ENCODE measurements at regions not wholly inside any gene's neighbourhood (a gene's known extent, or its start where the extent isn't known, plus 50 kb on each side); places are given as distances from the start of the nearest gene placed in this dataset.

GRCh38 chr19:28718909-28719308, 494.0 kb downstream of the UQCRFS1 start:
- intact Hi-C loops (cut with DNase I) = loop anchor here in 1 of 10 donors (10.0 kb wide), 1 partner anchor 754 kb away; no protein-coding TSS in a partner anchor
- ATAC-seq = no peak

GRCh38 chr19:28715157-28715556, 497.8 kb downstream of the UQCRFS1 start:
- H3K9me3 ChIP-seq = peaks cover 0 to 3% (median 0%) of the 10 kb centered on the region in 12 donors
- H3K27me3 ChIP-seq = peaks cover 0 to 10% (median 0%) of the 10 kb centered on the region in 9 donors
- H3K27ac ChIP-seq = no peak overlapping the region
- WGBS, 4 donors = 82 to 88% (median 84%) methylated on average over 2 to 3 of the region's 3 CpGs
- intact Hi-C loops (cut with DNase I) = loop anchor here in 1 of 10 donors (10.0 kb wide), 1 partner anchor 750 kb away; no protein-coding TSS in a partner anchor
- H3K36me3 ChIP-seq = no peaks in the 10 kb centered on the region
- TF ChIP-seq CTCF (IDR thresholded peaks at IDR 0.05) (no peak), POLR2A (IDR thresholded peaks at IDR 0.05) (no peak)
- ATAC-seq (no peak), DNase-seq (no peak)
- H3K4me1 ChIP-seq = no peaks in the 10 kb centered on the region
- no peak overlapping the region for H3K4me3 ChIP-seq

More at GRCh38 chr19:28718909-28719308, 494.0 kb downstream of the UQCRFS1 start:
- DNase-seq = no peak
- Histone ChIP-seq H3K4me1 (no peaks in the 10 kb centered on the region), H3K27ac (no peak overlapping the region), H3K27me3 (peaks cover 0 to 5% (median 0%) of the 10 kb centered on the region in 9 donors), H3K36me3 (no peaks in the 10 kb centered on the region), H3K9me3 (peaks cover 0 to 3% (median 0%) of the 10 kb centered on the region in 12 donors), H3K4me3 (no peak overlapping the region)
- 84 to 86% (median 85%) methylated on average over 3 of the region's 3 CpGs for WGBS, 4 donors
- TF ChIP-seq CTCF (IDR thresholded peaks at IDR 0.05) = no peak
- no peak for TF ChIP-seq POLR2A (IDR thresholded peaks at IDR 0.05)

- H3K9me3 ChIP-seq = no peaks in the 10 kb centered on the region
- no peaks in the 10 kb centered on the region for H3K4me1 ChIP-seq
- H3K36me3 ChIP-seq = no peaks in the 10 kb centered on the region
- H3K27ac ChIP-seq = no peak overlapping the region
- 69 to 85% (median 82%) methylated on average over 3 of the region's 3 CpGs for WGBS, 4 donors
- no peak for DNase-seq
- TF ChIP-seq POLR2A (IDR thresholded peaks at IDR 0.05) = no peak
- no peak overlapping the region for H3K4me3 ChIP-seq
- peaks cover 0 to 10% (median 0%) of the 10 kb centered on the region in 9 donors for H3K27me3 ChIP-seq
- intact Hi-C loops (cut with DNase I) = loop anchor here in 6 of 10 donors (2.0 to 10.0 kb wide), 4 partner anchors 244 to 747 kb away; no protein-coding TSS in a partner anchor
- no peak for ATAC-seq
Measured at GRCh38 chr19:28711411-28711810, 501.5 kb downstream of the UQCRFS1 start.

- TF ChIP-seq POLR2A (IDR thresholded peaks at IDR 0.05) (no peak), CTCF (IDR thresholded peaks at IDR 0.05) (peak; percentile 43 to 77 (median 70))
- no peak for ATAC-seq
- Histone ChIP-seq H3K9me3 (no peaks in the 10 kb centered on the region), H3K27ac (no peak overlapping the region), H3K4me3 (no peak overlapping the region), H3K36me3 (no peaks in the 10 kb centered on the region), H3K27me3 (peaks cover 0 to 10% (median 0%) of the 10 kb centered on the region in 9 donors), H3K4me1 (no peaks in the 10 kb centered on the region)
- DNase-seq = no peak
- WGBS, 4 donors = 1 to 4% (median 3%) methylated on average over 3 of the region's 3 CpGs
- intact Hi-C loops (cut with DNase I) = loop anchor here in 6 of 10 donors (1.0 to 10.0 kb wide), 5 partner anchors 243 to 745 kb away; no protein-coding TSS in a partner anchor
Measured at GRCh38 chr19:28710278-28710677, 502.7 kb downstream of the UQCRFS1 start.

DNA sequence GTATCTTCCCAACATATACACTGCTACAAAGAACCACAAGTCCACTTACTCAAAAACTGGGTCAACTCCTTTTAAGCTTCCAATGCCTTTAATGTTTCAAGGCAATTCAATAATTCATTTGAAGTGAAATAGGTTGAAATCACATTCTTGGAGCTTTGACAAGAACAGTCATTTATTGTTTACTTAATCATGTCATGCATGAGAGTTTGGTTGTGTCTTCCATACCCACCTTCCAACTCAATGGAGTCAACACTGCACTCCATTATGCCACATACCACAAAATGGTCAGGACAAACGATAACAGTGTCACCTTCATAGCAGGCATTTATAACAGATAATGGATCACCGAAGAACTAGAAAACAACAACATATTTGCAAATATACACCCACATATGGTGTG, 506.3 kb downstream of the UQCRFS1 start:
- Histone ChIP-seq H3K9me3 (no peaks in the 10 kb centered on the region), H3K4me3 (no peak overlapping the region), H3K27ac (no peak overlapping the region), H3K36me3 (no peaks in the 10 kb centered on the region), H3K27me3 (peaks cover 0 to 10% (median 0%) of the 10 kb centered on the region in 9 donors), H3K4me1 (no peaks in the 10 kb centered on the region)
- DNase-seq (no peak), ATAC-seq (no peak)
- TF ChIP-seq CTCF (IDR thresholded peaks at IDR 0.05) (no peak), POLR2A (IDR thresholded peaks at IDR 0.05) (no peak)
- 82 to 94% (median 87%) methylated on average over 2 of the region's 2 CpGs for WGBS, 4 donors
- intact Hi-C loops (cut with DNase I) = loop anchor here in 4 of 10 donors (5.0 to 10.0 kb wide), 4 partner anchors 239 to 742 kb away; no protein-coding TSS in a partner anchor

Measured in heart left ventricle (tissue), 16 donors.